ENCODE measurements at regions not wholly inside any gene's neighbourhood (a gene's known extent, or its start where the extent isn't known, plus 50 kb on each side); places are given as distances from the start of the nearest gene placed in this dataset.
A peak's percentile ranks its signal among the peaks of the same experiment; 100 is the strongest.

- DNase-seq = no peak
Measured at GRCh38 chr13:44191103-44191502, 182.5 kb upstream of the SERP2 start.

DNA sequence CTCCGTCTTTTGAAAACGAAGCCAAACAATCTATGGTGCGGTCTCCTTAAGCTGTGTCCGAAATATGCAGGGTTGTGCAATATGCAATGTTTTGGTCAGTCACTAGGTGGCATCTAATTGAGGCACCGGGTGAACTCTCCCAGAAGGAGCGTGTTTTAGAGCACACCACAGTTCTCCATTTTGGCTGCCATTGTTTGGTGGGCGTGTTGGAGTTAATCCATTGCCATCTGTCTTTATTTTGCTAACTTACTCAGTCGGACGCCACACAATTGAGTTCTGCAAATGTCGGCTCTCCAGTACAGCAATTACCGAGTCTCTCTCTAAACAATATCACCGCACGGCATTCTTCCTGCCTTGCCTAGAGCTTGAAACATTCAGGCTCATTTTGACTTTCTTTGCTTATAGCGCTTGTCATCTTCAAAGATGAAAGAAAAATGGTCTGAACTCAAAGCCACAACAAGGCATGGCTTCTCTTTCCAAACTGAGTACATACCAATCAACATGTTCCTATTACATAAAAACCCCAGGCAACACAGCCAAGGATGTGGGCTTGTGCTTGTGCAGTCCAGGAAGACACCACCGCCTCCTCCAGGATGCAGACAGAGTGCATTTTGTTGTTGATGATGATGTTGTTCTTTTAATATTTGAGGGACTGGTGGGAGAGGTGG, 182.0 kb upstream of the SERP2 start:
- DNase-seq = peak in 1 of 2 experiments; percentile 36

DNA sequence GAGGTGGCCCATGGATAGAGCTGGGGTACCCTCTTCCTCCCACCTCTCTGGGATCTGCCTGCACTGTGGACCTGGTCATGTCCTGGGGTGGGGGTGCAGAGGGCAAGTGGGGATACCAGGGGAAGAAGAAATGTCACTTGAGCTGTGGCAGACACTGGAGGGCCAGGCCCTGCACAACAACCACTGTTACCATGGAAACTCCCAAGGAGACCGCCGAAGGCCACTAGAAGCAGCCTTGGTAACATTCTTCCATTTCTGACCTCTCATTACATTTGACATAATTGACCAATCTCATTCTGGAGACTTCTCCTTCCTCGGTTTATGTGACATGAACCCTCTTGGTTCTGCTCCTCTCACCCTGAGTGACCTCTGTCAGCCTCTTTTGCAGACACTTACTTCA, 179.9 kb upstream of the SERP2 start:
- DNase-seq = no peak

- no peak for DNase-seq
Measured at GRCh38 chr13:44195245-44195644, 178.4 kb upstream of the SERP2 start.

GRCh38 chr13:44196196-44196751, 177.3 kb upstream of the SERP2 start:
- DNase-seq = no peak

DNA sequence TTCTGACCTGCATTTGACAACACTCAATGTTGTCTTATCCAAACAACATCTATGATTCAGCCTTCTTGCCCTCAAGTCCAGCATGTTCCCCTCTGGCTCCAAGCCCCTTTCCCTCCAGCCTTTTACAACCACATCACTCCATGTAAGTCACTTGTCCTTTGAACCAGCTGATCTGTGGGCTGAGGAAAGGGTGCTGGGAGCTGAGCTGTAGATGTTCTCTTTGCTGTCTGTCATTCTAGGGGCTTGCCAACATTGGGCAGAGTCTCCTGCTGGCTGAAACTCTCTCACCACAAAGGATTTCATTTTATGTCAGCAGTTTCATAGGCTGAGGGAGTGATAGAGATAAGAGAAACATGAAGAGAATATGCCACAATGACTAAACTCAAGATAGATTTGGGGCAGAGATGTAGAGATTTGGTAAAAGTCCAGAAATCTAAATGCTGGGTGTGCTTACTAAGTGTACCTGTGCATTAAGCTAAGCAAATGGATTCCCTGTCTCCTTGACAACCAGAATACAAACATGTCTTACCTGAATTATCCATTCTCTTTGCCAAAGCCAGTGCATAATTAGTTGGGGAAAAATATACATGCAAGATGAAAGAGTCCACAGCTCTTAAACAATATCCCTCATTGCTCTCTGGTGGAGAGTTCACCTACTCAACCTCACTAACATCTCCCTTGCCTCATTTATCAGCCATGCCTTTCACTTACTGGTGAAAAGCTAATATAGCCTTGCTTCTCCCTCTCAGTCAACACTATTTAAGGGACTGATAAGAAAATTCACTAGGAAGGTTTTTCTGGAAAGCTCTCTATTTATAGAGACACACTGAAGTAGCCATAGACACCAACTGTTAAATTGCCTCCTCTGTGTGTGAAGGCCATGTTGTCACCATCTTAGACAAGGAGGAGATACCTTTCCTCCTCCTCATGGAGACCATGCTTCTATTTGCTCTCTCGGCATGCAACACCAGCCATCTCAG, 175.5 kb upstream of the SERP2 start:
- no peak for DNase-seq

GRCh38 chr13:44198826-44199225, 174.8 kb upstream of the SERP2 start:
- DNase-seq = no peak

- DNase-seq = no peak
Measured at GRCh38 chr13:44199627-44200207, 173.9 kb upstream of the SERP2 start.

- DNase-seq = no peak
Measured at GRCh38 chr13:44206434-44206833, 167.2 kb upstream of the SERP2 start.

- no peak for DNase-seq
Measured at GRCh38 chr13:44207476-44207875, 166.1 kb upstream of the SERP2 start.

- no peak for DNase-seq
Measured at GRCh38 chr13:44210525-44210924, 163.1 kb upstream of the SERP2 start.

- no peak for DNase-seq
Measured at GRCh38 chr13:44211286-44211685, 162.3 kb upstream of the SERP2 start.

DNA sequence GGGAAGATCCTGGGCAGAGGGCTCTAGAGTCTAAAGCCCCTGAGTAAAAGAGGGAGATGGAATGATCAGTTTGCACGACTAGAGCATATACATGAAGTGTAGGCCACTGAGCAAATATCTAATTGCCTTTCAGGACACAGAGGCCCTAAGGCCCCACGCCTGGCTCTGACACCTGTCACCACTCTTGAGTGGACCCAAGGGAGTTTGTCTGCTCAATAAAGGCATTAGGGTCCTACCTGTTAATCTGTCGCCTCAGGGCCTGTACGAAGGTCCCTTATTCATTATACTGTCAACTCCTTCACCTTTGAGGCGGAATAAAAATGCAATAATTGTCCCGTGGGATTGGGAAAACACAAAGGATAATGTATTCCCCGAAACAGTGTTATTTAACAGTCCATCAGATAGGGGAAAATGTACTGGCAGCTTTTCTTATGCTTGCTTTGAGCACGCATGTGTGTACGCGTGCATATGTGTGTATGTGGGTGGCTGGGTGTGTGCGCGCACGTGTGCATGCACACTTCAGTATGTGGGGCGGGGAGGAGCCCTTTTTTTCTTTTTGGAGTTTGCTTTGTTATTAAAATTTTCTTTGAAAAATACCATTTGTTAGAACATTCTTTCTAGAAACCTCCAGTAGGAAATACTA, 161.8 kb upstream of the SERP2 start:
- DNase-seq = no peak

DNA sequence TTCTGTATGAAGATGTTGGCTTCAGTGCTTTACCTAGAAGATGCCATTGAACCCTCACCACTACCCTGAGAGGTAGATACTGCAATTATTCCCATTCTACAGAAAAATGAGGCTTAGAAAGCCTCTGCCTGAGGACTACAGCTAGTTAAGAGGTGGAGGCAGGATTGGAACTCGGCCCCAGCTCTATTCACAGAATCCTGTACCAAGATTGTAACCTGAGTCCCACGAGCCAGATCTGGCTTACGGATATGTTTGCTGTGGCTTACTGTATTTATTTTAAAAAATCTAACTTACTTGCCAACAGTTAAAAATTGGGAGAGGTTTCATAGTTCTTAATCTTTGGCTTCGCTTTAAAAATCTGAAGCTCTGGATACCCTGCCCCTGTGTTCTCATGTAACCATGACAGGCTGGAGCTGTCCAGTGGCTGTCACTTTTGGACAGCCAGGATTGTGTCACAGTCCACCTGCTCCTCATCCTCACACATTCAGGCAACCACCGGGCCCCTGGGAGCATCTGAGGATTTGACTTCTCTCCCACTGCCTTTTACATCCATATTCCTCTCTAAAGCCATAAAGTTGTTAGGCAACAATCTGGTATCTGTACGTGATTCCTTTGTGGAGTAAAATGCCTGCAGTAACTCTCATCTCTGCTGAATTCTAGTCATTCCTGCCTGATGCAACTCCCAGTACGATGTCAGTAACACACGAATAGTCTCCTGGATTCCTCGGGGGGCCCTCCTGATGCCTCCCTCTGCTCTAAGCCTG, 160.8 kb upstream of the SERP2 start:
- DNase-seq = no peak

- no peak for DNase-seq
Measured at GRCh38 chr13:44218501-44219240, 155.0 kb upstream of the SERP2 start.

GRCh38 chr13:44219577-44220548, 153.8 kb upstream of the SERP2 start:
- DNase-seq = no peak

DNA sequence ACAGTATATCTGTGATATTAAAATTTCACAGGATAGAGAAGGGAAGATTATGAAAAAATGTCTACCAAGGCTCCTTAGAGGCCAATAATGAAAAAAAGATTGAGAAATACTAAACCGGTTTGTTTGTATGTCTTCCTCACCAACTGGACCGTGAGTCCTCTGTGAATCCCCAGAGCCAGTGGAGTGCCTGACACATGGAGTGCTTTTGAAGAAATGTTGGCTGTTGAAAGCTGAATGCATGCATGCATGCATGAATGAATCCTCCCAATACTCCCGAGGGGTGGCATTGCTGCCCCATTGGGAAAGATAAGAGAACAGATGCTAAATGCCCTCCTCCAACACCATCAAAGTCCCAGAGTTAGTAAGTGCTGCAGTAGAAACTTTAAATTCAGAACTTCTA, 152.7 kb upstream of the SERP2 start:
- DNase-seq = no peak

DNA sequence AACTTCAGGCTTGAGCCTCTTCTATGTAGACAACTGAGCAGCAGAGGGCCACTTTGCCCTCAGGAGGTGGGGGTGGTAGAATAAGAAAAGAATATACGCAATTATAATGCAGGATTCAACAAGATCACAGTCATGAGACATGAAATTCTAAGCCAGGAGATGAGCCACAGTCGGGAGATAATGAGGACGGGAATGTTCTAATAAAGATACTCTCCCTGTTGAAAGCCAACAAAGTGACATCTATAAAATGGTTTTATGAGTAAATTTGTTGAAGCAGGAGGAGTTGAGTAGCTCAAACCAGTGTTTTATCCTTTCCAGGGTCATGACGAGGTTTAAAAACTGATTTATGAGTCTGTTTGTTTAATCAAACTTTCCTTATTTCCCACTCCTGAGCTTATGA, 152.0 kb upstream of the SERP2 start:
- no peak for DNase-seq

GRCh38 chr13:44223770-44224444, 149.7 kb upstream of the SERP2 start:
- DNase-seq = no peak

Data from stimulated activated CD4-positive, alpha-beta T cell treated with anti-CD3 and anti-CD28 coated beads, Interleukin-4, amount 100 ng/mL, for 4 hours (primary cell).